Ascending aorta (tissue), 2 donors: ENCODE measurements at regions not wholly inside any gene's neighbourhood (a gene's known extent, or its start where the extent isn't known, plus 50 kb on each side); places are given as distances from the start of the nearest gene placed in this dataset.

Source experiments
- DNase-seq, 2 donors: peaks; one replicate each; pipeline ENCODE4 v3.0.0-alpha.2; 2019; ENCODE audit warnings: low spot score in 2 of 2
- H3K27ac ChIP-seq, 2 donors: fragments of 200-600 bp; sonication (generic); one replicate each; pipeline ENCODE4 v1.5.1; 2016 to 2017; ENCODE audit warnings: mild to moderate bottlenecking in 1 of 2
- H3K27me3 ChIP-seq: fragments of 200-600 bp; sonication (generic); one replicate; pipeline ENCODE4 v1.5.1; 2017
- H3K36me3 ChIP-seq, 2 donors: fragments of 200-600 bp; sonication (generic); one replicate each; pipeline ENCODE4 v1.5.1; 2016
- H3K4me1 ChIP-seq, 2 donors: fragments of 200-600 bp; sonication (generic); one replicate each; pipeline ENCODE4 v1.5.1; 2016 to 2017; ENCODE audit warnings: mild to moderate bottlenecking in 1 of 2
- H3K4me3 ChIP-seq, 2 donors: fragments of 200-600 bp; sonication (generic); one replicate each; pipeline ENCODE4 v1.5.1; 2016 to 2017; ENCODE audit warnings: mild to moderate bottlenecking in 1 of 2
- H3K9me3 ChIP-seq, 2 donors: fragments of 200-600 bp; sonication (generic); one replicate each; pipeline ENCODE4 v1.5.1; 2016
- CTCF ChIP-seq, 3 experiments: fragments of 200-600 bp in 2 of 3; fragments of 450-650 bp in 1 of 3; sonication (generic) in 2 of 3; IDR thresholded peaks; one replicate each; pipeline ENCODE4 v1.5.1; 2016 to 2019; ENCODE audit warnings: antibody characterized with exemption in 3 of 3, mild to moderate bottlenecking in 1 of 3, moderate library complexity in 1 of 3
- intact Hi-C: fragments of 100-400 bp; cut with DNase I; formaldehyde crosslinking; loops from one replicate; pipeline ENCODE4 v1.15.1; 2023

DNA sequence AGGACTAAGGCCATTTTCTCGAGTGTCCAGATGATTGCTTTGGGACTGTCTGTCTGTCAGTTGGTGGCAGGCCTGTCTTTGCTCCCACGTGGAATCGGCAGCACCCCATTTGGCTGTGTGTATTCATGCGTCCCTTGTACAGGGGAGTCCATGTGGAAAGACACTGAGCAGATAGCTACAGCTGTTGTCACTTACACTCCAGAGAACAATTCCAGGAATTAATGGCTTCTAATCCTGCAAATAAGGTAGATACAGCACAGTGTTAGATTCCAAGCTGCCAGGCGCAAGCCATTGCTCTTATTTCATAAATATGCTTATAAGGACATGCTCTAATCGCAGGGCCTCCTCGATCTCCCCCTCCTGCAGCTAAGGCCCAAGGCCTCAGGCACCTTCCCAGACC, 208.8 kb downstream of the VRK1 start:
- no peaks in the 10 kb centered on the region for H3K27me3 ChIP-seq
- intact Hi-C loops = no loop called here
- no peaks in the 10 kb centered on the region for H3K4me1 ChIP-seq
- H3K27ac ChIP-seq = no peak overlapping the region
- no peak overlapping the region for H3K4me3 ChIP-seq
- TF ChIP-seq CTCF (IDR thresholded peaks at IDR 0.05) = no peak
- DNase-seq = no peak
- no peaks in the 10 kb centered on the region for H3K9me3 ChIP-seq
- no peaks in the 10 kb centered on the region for H3K36me3 ChIP-seq

DNA sequence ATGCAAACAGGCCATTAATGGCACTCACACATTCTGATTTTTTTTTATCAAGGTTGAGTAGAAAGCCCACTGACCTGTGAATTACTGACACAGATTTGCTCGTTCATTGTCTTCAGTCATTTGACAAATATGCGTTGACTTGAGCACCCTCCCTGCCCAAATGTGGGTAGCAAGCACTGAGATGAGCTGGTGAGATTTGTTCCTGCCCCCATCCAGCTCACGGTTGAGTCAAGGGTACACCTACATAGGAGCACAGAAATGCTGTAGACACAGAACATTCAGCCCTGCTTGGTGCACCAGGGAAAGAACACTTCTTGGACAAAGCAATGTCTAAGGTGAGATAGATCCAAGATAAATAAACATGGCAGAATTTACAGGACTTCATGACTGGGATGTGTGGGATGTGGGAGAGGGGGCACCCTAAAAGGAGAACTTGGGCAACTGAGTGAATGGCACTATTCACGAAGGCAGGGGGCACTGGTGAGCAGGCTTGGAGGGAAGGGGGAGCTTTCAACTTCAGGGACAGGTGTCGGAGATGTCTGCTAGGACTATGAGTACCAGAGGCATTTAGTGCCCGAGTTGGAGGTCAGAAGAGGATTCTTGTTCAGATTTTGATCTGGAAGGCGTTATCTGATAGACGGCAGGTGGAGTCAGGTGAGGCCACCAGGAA, 213.4 kb downstream of the VRK1 start:
- Histone ChIP-seq H3K9me3 (no peaks in the 10 kb centered on the region), H3K4me1 (no peaks in the 10 kb centered on the region), H3K27me3 (no peaks in the 10 kb centered on the region), H3K36me3 (no peaks in the 10 kb centered on the region), H3K4me3 (no peak overlapping the region), H3K27ac (no peak overlapping the region)
- intact Hi-C loops = no loop called here
- TF ChIP-seq CTCF (IDR thresholded peaks at IDR 0.05) = no peak
- DNase-seq = no peak

GRCh38 chr14:97013878-97014277, 216.7 kb downstream of the VRK1 start:
- no peak for DNase-seq
- no peak overlapping the region for H3K27ac ChIP-seq
- TF ChIP-seq CTCF (IDR thresholded peaks at IDR 0.05) = no peak
- H3K9me3 ChIP-seq = no peaks in the 10 kb centered on the region
- no peaks in the 10 kb centered on the region for H3K36me3 ChIP-seq
- H3K27me3 ChIP-seq = no peaks in the 10 kb centered on the region
- intact Hi-C loops = no loop called here
- no peaks in the 10 kb centered on the region for H3K4me1 ChIP-seq
- no peak overlapping the region for H3K4me3 ChIP-seq

DNA sequence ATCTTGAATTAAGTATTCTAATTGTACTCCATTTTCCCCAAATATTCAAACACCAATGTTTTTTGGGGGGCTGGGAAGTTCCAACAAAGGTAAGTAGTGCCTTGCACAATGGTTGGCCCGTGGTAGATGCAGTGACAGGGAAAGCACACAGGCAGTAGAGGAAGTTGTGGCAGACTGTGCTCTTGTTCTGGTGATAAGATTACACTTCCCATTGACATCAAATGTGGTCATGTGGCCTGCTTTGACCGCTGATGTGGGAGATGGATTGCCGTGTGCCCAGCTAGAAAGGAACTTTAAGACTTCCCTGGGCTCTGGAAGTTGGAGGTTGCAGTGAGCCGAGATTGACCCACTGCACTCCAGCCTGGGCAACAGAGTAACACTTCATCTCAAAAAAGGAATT, 223.8 kb downstream of the VRK1 start:
- Histone ChIP-seq H3K27me3 (no peaks in the 10 kb centered on the region), H3K4me3 (no peak overlapping the region), H3K36me3 (no peaks in the 10 kb centered on the region), H3K4me1 (no peaks in the 10 kb centered on the region), H3K27ac (no peak overlapping the region), H3K9me3 (no peaks in the 10 kb centered on the region)
- no peak for DNase-seq
- TF ChIP-seq CTCF (IDR thresholded peaks at IDR 0.05) = no peak
- intact Hi-C loops = no loop called here

DNA sequence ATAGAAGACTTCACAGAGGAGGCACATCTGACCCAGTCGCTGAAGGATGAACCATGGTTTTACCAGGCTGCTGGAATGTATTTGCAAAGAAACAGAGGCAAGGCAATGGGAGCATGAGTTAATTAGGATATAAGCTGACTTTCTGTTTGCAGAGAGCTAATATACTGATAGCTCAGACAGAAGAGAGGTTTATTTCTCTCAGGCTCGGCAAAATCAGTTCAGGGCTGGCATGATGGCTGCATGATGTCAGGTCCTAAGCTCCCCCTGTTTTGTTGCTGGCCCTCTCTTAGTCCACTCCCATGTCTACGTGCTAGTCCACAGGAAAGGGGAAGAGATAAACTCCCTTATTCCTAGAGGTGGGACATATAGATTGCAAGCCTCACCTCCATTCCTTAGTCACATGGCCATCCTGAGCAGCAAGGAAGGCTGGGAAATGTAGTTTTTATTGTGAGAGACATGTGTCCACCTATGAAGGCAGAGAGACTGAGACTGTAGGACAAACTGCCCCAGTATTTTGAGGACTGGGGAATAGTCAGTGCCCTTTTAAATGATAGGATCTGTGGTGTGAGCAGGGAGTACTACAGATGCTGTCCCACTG, 224.5 kb downstream of the VRK1 start:
- no peak for DNase-seq
- Histone ChIP-seq H3K9me3 (no peaks in the 10 kb centered on the region), H3K4me3 (no peak overlapping the region), H3K36me3 (no peaks in the 10 kb centered on the region), H3K4me1 (no peaks in the 10 kb centered on the region), H3K27me3 (no peaks in the 10 kb centered on the region), H3K27ac (no peak overlapping the region)
- no peak for TF ChIP-seq CTCF (IDR thresholded peaks at IDR 0.05)
- intact Hi-C loops = no loop called here
